Osteoblast (primary cell): ENCODE measurements at regions not wholly inside any gene's neighbourhood (a gene's known extent, or its start where the extent isn't known, plus 50 kb on each side); places are given as distances from the start of the nearest gene placed in this dataset.

Source experiments
- DNase-seq: peaks from one replicate; pipeline ENCODE4 v3.0.0; 2011; ENCODE audit warnings: low spot score, mixed read lengths; ENCODE audit not compliant: insufficient read length; ENCODE audit errors: missing footprints
- H2AFZ ChIP-seq: 2 replicates; pipeline ENCODE4 v1.6.0; 2011; ENCODE audit warnings: mild to moderate bottlenecking, low read length
- H3K27ac ChIP-seq: 2 replicates; pipeline ENCODE4 v1.5.1; 2011; ENCODE audit warnings: mild to moderate bottlenecking, low read depth, low read length, moderate library complexity
- H3K27me3 ChIP-seq: 2 replicates; pipeline ENCODE4 v1.6.0; 2012; ENCODE audit warnings: mild to moderate bottlenecking, control low read depth, inconsistent platforms, low read length, moderate library complexity; ENCODE audit not compliant: insufficient read depth
- H3K36me3 ChIP-seq: 2 replicates; pipeline ENCODE4 v1.5.1; 2011; ENCODE audit warnings: mild to moderate bottlenecking, low read length, control low read depth, moderate library complexity; ENCODE audit not compliant: insufficient read depth
- H3K4me1 ChIP-seq: 2 replicates; pipeline ENCODE4 v1.5.1; 2011; ENCODE audit warnings: mild to moderate bottlenecking, low read length, control low read depth, moderate library complexity; ENCODE audit not compliant: insufficient read depth
- H3K4me2 ChIP-seq: 2 replicates; pipeline ENCODE4 v1.6.0; 2011; ENCODE audit warnings: mild to moderate bottlenecking, low read length; ENCODE audit not compliant: insufficient read depth
- H3K4me3 ChIP-seq: fragments of 200-600 bp; sonication (generic); 3 replicates; pipeline ENCODE4 v1.5.1; 2012; ENCODE audit warnings: mild to moderate bottlenecking, low read length, inconsistent platforms; ENCODE audit not compliant: insufficient read depth
- H3K79me2 ChIP-seq: 2 replicates; pipeline ENCODE4 v1.6.0; 2012; ENCODE audit warnings: mild to moderate bottlenecking, low read length, control low read depth, inconsistent platforms; ENCODE audit not compliant: insufficient read depth
- H3K9me3 ChIP-seq: 2 replicates; pipeline ENCODE4 v1.5.1; 2011; ENCODE audit warnings: low read depth, low read length, control low read depth
- H4K20me1 ChIP-seq: 2 replicates; pipeline ENCODE4 v1.6.0; 2012; ENCODE audit warnings: mild to moderate bottlenecking, low read length, control low read depth; ENCODE audit not compliant: insufficient read depth
- TF ChIP-seq, protein P1 (sequence below): IDR thresholded peaks from 2 replicates; pipeline ENCODE4 v1.5.1; 2011; ENCODE audit warnings: mild to moderate bottlenecking, low read depth, low read length, moderate library complexity; ENCODE audit errors: extremely low read depth

DNA sequence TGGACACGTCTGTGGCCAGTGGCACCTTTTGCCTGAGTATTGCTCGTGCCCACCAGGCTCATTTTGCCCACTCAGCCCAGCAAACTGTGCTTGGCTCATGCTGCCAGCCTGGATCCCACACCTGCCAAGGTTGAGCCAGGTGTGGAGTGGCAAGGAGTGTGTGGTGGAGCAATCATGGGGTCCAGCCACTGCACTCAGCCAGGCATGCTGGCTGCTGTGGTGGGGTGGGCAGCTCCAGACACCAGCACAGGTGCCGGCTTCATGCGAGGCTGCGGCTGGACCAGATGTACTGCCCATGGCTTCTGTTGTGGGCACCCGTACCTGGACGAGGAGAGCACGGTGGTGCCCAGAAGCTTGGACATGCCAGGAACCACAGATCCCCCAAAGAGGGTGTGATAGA lies 364.1 kb downstream of the TMEM38B start:
- H3K9me3 ChIP-seq, result no peaks in the 10 kb centered on the region
- no peaks in the 10 kb centered on the region for H3K4me1 ChIP-seq
- no peak overlapping the region for H3K4me3 ChIP-seq
- no peaks in the 10 kb centered on the region for H4K20me1 ChIP-seq
- H3K27ac ChIP-seq, result no peak overlapping the region
- no peaks in the 10 kb centered on the region for H3K36me3 ChIP-seq
- H2AFZ ChIP-seq, result no peak overlapping the region
- TF ChIP-seq, protein P1, sequence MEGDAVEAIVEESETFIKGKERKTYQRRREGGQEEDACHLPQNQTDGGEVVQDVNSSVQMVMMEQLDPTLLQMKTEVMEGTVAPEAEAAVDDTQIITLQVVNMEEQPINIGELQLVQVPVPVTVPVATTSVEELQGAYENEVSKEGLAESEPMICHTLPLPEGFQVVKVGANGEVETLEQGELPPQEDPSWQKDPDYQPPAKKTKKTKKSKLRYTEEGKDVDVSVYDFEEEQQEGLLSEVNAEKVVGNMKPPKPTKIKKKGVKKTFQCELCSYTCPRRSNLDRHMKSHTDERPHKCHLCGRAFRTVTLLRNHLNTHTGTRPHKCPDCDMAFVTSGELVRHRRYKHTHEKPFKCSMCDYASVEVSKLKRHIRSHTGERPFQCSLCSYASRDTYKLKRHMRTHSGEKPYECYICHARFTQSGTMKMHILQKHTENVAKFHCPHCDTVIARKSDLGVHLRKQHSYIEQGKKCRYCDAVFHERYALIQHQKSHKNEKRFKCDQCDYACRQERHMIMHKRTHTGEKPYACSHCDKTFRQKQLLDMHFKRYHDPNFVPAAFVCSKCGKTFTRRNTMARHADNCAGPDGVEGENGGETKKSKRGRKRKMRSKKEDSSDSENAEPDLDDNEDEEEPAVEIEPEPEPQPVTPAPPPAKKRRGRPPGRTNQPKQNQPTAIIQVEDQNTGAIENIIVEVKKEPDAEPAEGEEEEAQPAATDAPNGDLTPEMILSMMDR, result no peak
- H3K4me2 ChIP-seq, result no peak overlapping the region
- DNase-seq, result no peak
- H3K79me2 ChIP-seq, result no peaks in the 10 kb centered on the region
- H3K27me3 ChIP-seq, result no peaks in the 10 kb centered on the region

DNA sequence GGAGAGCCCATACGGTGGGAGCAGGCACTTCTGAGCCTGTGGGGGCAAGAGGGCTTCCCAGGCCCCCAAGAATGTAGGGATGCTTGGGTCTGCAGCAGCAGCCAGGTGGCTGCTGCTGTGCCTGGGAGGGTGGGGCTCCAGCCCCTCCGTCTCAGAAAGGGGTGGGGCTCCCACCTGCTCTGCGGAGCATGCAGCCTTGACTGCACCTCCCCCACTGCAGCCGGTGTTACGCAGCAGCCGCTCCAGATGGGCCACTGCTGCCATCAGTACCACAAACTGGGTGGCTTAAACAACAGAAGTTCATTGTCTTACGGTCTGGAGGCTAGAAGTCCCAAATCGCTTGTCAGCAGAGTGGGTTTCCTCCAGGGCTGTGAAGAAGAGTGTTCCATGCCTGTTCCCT lies 365.5 kb downstream of the TMEM38B start:
- no peak overlapping the region for H3K4me2 ChIP-seq
- H3K9me3 ChIP-seq, result no peaks in the 10 kb centered on the region
- no peak overlapping the region for H2AFZ ChIP-seq
- H3K4me3 ChIP-seq, result no peak overlapping the region
- H3K79me2 ChIP-seq, result no peaks in the 10 kb centered on the region
- no peaks in the 10 kb centered on the region for H3K4me1 ChIP-seq
- no peak for DNase-seq
- H4K20me1 ChIP-seq, result no peaks in the 10 kb centered on the region
- no peaks in the 10 kb centered on the region for H3K27me3 ChIP-seq
- no peaks in the 10 kb centered on the region for H3K36me3 ChIP-seq
- TF ChIP-seq, protein P1, result no peak
- no peak overlapping the region for H3K27ac ChIP-seq

DNA sequence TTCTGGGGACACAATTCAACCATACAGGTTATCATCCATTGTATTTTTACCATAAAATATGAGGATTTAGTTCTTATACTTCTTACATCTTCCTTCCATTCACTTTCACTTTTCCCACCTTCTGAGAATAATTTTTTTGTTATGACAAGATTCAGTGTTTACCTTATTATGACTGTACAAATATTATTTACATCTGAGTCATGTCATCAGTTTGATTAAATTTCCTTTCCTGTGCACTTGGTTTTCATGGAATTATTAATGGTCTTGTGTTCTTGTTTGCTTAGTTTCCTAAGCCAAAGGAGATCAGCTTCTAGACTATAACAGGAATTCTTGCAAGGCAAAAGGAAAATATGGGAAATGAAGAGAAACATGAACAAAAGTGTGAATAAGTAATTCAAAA lies 366.5 kb downstream of the TMEM38B start:
- TF ChIP-seq, protein P1, result no peak
- H2AFZ ChIP-seq, result no peak overlapping the region

DNA sequence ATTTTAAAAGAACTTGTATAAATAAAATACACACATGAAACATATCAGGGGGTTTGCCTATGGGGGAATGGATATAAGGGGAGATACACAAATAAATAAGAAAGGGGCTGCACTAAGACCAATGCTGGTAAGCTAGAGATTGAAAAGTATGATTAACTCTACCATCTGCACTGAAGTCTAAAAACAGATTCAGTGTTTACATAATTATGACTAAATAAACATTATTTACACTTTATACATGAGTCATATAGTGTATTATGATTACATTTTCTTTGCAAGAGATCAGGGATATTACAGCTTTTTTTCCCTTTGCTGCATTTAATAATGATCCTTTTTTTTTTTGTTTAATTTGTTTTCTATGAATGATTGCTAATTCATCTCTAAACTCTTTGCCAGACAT lies 367.9 kb downstream of the TMEM38B start:
- Histone ChIP-seq H3K4me2 (no peak overlapping the region), H3K79me2 (no peaks in the 10 kb centered on the region), H3K27ac (no peak overlapping the region), H2AFZ (no peak overlapping the region), H3K4me3 (no peak overlapping the region), H3K4me1 (no peaks in the 10 kb centered on the region), H3K27me3 (no peaks in the 10 kb centered on the region), H3K36me3 (no peaks in the 10 kb centered on the region), H3K9me3 (no peaks in the 10 kb centered on the region), H4K20me1 (no peaks in the 10 kb centered on the region)
- TF ChIP-seq, protein P1, result no peak
- DNase-seq, result no peak

More for the DNA sequence above, 366.5 kb downstream of the TMEM38B start:
- Histone ChIP-seq H3K4me2 (no peak overlapping the region), H3K79me2 (no peaks in the 10 kb centered on the region), H3K27ac (no peak overlapping the region), H4K20me1 (no peaks in the 10 kb centered on the region), H3K4me1 (no peaks in the 10 kb centered on the region), H3K9me3 (no peaks in the 10 kb centered on the region), H3K4me3 (no peak overlapping the region), H3K36me3 (no peaks in the 10 kb centered on the region), H3K27me3 (no peaks in the 10 kb centered on the region)
- no peak for DNase-seq
